ENCODE measurements at regions not wholly inside any gene's neighbourhood (a gene's known extent, or its start where the extent isn't known, plus 50 kb on each side); places are given as distances from the start of the nearest gene placed in this dataset.
"Not testable (repeated sequence)": the region's sequence is repeated elsewhere in the genome, so short reads cannot be mapped to it uniquely, and the experiment has no call there.

DNA sequence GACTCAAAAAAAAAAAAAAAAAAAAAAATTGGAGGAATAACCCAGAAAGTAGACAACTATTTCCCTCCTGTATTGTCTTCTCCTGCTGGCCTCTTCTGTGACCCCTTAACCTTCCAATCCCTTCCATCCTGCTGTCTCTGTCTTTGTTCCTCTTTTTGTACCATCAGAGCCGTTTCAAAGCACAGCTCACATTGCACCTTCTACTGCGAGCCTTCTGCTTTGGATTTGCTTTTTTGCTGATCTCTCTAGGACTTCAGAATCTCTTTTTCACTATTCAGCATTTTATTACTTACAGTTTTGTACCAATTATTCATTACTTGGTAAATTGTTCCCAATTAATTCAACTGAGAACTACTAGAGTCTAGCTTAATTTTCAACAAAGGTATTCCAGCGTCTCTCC is 284.0 kb upstream of the TBL1XR1 start:
- no peak for DNase-seq (ENCODE audit: low read depth)
- no peak overlapping the region for H3K4me3 ChIP-seq (ENCODE audit: low read depth, low read length)

DNA sequence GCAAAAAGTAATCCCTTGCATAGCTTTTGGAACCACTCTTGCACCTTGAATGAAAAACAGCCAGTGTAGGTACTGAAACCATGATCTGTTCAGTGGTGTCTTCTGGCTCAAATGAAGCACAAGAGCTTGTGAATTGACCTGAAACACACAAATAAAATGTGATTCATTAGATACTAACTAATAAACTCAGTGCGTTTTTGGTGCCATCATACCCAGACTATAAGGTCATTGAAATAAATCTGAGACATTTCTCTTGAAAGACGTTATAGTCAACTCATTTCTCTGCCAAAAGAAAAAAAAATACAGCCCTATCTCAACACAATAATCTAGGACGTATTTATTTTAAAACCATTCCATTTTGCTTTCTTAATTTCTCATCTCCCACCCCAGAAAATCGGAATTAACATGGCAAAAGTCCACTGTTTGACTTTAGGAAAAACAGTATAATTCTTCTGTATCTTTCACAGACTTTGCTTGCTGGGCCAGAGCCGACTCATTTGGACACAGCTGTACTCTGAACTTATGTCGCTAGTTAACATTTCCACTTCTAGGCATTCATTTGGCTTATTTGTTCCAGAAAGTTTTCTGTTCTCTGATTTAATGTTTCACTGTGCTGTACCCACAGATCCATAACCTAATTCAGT is 284.9 kb upstream of the TBL1XR1 start:
- no peak for DNase-seq (ENCODE audit: low read depth)
- H3K4me3 ChIP-seq (ENCODE audit: low read depth, low read length), result no peak overlapping the region

DNA sequence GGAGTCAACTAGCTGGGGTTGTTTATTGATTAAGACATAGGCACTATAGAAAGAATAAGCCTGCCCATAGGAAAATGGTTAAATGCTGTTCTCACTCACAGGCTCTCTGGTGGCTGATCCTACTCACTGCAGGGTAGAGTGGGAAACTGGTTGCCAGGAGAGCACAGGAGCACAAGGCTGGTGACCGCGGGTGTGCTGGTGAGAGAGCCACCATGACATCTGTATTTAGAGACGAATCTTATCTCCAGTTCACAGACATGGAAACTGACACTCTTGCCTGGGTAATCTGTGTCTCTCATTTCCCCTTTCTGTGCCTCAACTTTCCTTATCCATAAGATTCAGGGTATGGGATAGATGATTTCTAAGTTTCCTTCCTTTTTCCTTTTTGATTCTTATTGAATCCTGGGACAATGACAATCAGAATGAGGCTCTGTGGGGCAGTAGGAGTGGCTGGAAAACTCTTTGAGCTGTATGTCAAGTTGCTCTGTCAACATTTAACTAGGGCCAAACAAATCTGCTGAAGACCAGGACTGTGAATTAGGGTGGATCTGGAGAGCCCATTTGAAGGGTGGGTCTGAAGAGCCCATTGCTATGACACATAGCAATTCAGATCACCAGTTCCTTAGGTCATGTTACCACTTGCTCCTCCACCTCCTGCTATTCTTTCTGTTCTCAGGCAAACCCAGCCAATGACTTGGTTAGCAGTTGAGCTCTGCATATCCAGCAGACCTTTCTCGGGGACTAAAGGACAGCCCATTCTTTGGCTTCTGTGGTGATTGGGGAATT is 286.1 kb upstream of the TBL1XR1 start:
- DNase-seq (ENCODE audit: low read depth), result no peak
- H3K4me3 ChIP-seq (ENCODE audit: low read depth, low read length), result no peak overlapping the region

DNA sequence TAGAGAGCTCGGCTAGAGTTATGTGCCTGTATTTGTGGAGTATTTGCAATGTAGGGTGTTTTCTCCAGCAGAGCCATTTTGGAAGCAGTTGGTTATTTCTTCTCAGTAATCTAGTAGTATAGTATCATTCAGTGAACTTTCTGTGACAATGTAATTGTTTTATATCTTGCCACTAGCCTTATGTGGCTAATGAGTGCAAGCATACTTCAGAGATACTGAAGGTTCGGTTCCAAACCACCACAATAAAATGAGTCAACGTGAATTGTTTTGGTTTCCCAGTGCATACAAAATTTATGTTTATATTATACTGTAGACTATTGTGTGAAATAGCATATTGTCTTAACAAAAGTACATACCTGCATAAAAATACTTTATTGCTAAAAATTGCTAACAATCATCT is 286.9 kb upstream of the TBL1XR1 start:
- H3K4me3 ChIP-seq (ENCODE audit: low read depth, low read length), result no peak overlapping the region
- no peak for DNase-seq (ENCODE audit: low read depth)

DNA sequence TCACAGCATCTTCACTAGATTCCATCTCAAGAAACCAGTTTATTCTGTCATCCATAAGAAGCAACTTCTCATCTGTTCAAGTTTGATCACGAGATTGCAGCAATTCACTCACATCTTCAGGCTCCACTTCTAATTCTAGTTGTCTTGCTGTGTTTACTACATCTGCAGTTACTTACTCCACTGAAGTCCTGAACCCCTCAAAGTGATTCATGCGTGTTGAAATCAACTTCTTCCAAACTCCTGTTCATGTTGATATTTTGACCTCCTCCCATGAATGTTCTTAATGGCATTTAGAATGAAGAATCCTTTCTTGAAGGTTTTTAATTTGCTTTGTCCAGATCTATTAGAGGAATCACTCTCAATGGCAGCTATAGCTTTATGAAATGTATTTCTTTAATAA is 287.6 kb upstream of the TBL1XR1 start:
- H3K4me3 ChIP-seq (ENCODE audit: low read depth, low read length), result no peak overlapping the region
- peak; percentile 71 for DNase-seq (ENCODE audit: low read depth)

DNA sequence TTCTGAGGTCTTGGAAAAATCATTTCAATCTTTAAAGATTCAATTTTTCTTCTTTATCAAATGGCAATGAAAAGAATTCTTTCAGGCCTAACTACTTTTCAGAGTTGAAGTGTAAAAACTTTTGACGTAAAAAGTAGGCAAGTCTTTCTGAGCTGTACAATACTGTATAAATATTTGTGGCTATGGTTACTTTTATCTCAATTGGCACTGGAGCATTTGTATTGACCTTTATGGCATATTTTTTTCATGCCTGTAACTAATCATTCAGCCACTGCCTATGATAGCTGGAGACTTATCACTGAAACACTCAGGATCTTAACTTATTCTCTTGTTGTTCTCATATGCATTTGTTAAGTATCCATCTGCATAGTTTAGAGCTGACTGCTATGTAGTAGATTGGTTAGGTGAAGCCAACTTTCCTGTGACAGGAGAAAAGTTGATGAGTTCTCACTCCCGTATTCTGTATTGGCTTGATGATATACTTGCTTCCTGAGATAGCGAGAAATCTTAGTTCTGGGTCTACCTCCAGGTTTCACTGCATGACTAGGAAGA is 290.4 kb upstream of the TBL1XR1 start:
- DNase-seq (ENCODE audit: low read depth), result no peak
- H3K4me3 ChIP-seq (ENCODE audit: low read depth, low read length), result no peak overlapping the region

DNA sequence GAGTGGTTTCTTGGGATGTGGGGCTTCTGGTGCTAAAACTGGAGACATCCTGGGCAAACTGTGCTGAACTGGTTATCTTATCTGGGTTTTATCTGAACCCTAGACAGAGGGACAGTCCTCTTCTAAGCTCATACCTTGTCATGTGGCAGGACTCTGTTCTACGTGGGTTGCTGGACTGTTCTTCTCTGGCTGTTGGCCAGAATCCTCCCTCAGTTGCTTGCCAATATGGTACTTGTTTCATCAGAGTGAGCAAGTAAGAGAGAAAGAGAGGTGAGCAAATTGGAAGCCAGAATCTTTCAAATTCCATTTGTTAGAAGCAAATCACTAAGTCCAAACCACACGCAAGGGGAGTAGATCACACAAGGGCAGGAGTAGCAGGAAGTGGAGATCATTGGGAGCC is 291.5 kb upstream of the TBL1XR1 start:
- no peak overlapping the region for H3K4me3 ChIP-seq (ENCODE audit: low read depth, low read length)
- no peak for DNase-seq (ENCODE audit: low read depth)

DNA sequence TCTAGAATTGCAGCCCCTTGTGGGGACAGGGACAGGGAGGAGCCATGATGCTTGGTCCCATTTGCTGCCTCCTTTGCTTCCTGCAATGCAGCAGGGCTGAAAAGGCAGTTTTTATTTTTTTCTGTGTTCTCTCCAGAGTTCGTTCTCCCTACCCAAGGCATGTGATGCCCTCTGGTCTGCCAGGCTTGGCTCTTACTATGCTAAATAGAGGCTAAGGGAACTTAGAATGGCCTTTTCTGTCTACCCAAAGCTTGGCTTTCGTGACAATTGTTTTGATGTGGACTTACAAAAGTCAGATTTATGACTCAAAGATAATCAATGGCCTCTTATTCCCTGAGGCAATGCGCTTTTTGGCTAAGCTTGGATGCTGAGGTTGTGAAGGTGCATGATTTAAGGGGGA is 293.3 kb upstream of the TBL1XR1 start:
- no peak overlapping the region for H3K4me3 ChIP-seq (ENCODE audit: low read depth, low read length)
- DNase-seq (ENCODE audit: low read depth), result no peak

DNA sequence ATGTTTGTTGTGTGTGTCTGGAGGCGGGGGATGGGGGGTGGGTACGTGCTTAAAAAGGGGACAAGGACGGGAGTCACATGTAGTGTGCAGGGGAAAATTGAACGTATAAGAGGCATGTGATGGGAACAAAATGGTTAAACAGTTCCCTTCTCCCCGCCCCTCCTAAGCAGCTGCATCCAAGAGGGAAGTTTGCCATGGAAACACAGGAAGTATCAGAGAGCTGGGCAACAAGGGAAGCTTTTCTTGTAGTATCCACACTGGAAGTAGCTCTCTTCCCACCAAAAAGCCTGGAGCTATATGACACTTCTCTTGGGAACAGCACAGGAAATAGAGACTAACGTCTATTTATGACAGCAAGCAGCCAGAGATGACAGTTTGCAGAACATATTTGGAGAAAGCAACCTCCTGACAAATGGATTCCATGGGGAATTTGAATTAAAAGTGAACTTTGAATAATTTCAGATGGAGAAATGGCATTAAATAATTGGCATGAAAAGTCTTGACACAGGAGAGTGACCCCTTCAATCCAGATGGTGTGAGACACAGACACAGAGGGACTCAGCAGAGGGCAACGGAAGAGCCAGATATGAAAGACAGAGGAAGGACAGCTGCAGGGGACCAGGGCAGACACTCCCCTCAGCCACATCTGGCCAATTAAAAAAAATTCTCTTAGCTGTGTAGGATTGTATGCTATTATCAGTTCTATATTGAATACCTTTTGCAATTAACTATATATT is 294.2 kb upstream of the TBL1XR1 start:
- DNase-seq (ENCODE audit: low read depth), result no peak
- H3K4me3 ChIP-seq (ENCODE audit: low read depth, low read length), result no peak overlapping the region

DNA sequence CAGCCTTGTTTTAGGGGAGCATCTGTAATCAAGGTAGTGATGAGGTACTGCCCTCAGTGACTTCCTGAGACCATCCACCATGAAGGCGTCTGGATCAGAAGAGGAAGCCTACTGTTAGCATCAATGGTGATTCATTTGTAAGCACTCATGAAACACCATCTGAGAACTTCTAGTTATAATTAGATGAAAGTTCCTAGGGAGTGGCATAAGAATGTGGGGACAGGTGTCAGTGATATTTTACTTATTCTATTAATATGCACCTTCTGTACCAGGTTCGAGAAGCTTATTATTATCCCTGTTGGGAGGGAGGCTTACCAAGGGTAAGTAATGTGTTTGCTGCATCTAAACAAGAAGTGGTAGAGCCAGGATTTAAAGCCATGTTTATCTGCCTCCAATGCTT is 295.8 kb upstream of the TBL1XR1 start:
- DNase-seq (ENCODE audit: low read depth), result no peak
- H3K4me3 ChIP-seq (ENCODE audit: low read depth, low read length), result no peak overlapping the region

DNA sequence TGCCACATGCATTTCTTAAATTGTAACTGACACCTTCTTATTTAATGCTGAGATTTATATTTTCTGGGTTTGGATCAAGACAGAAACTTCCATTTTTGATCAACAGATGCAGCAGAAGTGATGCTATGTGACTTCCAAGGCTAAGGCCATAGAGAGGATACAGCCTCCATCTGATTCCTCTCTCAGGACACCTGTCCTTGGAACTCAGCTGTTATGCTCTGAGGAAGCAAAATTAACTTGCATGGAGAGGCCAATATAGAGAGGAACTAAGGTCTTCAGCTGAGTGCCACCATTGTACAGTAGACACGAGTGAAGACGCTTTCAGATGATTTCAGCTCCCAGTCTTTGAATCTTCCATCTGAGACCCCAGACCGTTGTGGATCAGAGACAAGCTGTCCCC is 296.9 kb upstream of the TBL1XR1 start:
- H3K4me3 ChIP-seq (ENCODE audit: low read depth, low read length), result no peak overlapping the region
- DNase-seq (ENCODE audit: low read depth), result no peak

DNA sequence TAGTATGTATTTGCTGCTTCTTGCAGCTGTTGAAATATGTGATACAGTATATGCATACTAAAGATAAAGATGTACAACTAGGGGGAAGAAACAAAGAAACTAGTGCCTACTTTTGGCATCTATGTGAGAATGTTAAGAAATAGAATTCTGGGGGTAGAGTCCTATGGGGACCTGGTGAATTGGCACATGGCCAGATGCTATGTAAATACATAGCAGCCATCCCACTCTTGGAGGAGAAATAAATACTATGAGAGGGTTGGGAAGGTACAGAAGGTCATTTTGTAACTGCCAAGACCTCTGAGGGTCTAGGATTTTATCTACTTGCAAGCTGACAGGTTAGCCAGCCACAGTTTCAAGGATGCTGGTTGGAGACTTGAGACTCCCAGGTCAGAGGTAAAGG is 298.3 kb upstream of the TBL1XR1 start:
- no peak for DNase-seq (ENCODE audit: low read depth)
- H3K4me3 ChIP-seq (ENCODE audit: low read depth, low read length), result no peak overlapping the region

DNA sequence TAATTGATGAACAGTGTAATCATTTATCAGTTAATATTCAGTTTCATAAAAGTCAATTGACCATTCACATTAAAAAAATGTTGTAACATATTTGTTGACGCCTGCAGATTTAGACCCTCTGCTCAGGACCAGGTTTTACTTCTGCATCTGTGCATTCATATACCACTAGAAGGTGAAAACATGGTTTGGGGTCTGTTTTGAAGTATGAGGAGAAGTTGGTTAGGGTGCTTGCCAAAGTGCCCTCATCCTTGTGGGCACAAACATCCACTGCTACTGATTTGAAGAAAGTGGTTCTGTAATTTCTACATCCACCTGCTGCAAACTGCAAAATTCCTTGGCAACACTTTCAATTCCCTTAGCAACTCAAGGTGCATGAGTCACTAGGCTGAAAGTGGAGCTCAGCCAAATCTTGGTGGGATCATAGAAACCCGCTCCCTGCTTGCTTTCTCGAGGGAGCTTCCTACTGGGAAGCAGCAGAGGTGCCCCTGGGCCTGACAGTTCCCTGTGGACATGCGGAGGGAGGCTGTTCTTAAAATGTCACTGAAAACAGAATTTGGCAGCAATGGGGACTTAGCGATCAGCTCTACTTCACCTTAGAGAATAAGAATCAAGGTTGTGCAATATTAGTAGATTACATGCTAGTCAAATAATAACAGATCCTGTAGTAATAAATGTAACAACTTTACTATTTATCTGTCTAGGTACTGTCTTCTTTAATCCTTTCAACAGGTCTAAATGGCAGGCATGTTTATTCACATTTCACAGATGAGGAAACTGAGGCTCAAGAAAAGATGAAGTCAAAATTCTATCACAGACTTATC is 301.0 kb upstream of the TBL1XR1 start:
- DNase-seq (ENCODE audit: low read depth), result peak; percentile 60
- no peak overlapping the region for H3K4me3 ChIP-seq (ENCODE audit: low read depth, low read length)

DNA sequence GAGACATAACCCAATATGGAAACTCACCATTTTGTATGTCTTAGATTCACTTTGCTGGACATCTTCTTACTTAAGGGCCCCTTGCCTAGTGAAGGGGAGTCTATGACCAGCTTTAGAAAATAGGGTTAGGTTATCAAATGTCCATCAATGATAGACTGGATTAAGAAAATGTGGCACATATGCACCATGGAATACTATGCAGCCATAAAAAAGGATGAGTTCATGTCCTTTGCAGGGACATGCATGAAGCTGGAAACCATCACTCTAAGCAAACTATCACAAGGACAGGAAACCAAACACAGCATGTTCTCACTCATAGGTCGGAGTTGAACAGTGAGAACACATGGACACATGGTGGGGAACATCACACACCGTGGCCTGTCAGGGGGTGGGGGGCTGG is 301.8 kb upstream of the TBL1XR1 start:
- not testable (repeated sequence) for DNase-seq (ENCODE audit: low read depth); H3K4me3 ChIP-seq (ENCODE audit: low read depth, low read length)

DNA sequence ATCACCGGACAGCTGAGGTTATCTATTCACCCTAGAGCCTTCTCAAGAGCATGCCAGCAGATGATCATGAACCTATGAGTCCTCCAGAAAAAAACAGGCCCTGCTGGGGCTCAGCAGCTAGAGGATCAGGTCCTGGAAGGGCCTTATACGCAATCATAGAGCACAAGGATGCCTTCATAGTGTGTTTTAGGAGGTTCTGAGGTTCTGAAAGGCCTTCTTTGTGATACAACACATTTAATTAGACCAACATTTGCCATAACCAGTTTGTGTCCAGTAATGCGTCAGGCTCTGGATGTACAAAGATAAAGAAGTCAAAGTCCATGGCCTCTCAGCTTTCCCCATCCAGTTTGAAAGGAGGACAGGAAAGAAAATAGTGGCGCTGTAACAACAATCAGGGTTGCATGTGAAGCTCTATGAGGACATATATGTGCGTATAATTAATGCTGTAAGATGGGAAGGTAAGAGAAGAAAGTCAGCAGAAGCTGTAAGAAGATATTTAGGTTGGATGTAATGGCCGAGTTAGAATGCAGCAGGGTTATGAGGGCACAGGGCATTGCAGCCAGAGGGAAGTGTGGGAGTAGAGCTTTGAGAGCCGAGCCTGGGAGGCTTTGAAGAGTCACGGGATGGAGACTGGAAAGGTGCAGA is 302.6 kb upstream of the TBL1XR1 start:
- no peak for DNase-seq (ENCODE audit: low read depth)
- no peak overlapping the region for H3K4me3 ChIP-seq (ENCODE audit: low read depth, low read length)

DNA sequence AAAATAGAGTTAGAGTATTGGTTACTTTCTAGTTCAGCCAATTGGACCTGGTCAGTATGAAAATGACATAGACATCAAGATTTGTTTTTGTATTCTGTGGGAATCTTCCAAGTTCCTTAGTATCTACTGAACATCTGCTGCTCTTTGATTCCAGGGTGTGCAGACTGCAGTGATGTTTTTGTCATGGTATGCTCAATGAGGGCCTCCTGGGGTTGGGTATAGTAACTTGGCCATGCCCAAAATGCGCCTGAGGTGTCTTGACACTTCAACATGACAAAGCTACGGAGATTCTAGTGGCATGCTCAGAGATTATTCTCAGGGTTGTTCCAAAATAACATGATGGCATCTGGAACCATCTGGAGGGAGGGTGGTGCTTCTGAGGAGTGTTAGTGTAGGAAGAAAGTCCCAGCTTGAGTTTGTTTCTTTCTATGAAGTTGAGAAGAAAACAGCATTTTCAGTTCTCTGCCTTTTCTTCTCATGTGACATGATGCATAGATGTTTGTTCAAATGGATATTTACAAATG is 313.5 kb upstream of the TBL1XR1 start:
- DNase-seq (ENCODE audit: low read depth), result no peak
- no peak overlapping the region for H3K4me3 ChIP-seq (ENCODE audit: low read depth, low read length)

DNA sequence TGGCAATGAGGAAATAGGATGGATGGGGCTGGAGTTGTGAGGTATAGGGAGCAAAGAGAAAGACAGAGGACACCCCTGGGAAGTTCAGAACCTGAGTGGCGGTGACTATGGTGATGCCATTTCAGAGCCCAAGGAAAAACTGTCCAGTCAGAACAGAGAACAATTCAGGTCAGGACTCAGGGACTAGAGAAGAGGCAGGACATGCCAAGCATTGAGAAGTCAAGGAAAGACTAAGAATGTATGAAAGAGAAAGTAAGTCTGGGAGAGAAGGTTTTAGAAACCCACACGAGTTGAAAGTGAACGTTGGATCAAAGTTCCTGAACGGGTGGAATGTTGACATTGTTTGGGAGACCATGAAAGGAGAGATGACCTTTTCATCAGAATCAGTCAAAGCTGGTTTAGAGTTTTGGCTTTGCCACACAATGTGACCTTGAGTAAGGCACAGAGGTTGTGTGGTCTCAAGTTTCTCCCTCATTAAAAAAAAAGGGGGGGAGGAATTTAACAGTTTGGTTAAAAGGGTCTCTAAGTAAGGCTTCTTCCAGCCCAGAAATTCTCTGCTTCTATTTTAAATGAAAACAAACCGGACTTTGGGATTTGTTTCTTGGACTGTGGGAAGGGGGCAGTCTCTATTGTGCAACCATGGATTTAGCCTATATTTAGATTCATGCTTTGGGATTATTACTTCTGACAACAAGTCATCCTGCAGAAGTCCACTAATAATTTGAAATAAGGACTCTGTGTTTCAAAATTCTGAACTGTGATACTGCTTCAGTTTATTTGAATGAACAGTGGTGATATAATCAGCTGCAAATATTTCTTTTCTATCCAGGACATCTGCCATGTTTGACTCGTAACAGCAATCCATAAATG is 315.9 kb upstream of the TBL1XR1 start:
- DNase-seq (ENCODE audit: low read depth), result no peak
- no peak overlapping the region for H3K4me3 ChIP-seq (ENCODE audit: low read depth, low read length)

Data from skeletal muscle cell (primary cell).